Islet precursor cell (in vitro differentiated cells): ENCODE measurements at regions not wholly inside any gene's neighbourhood (a gene's known extent, or its start where the extent isn't known, plus 50 kb on each side); places are given as distances from the start of the nearest gene placed in this dataset.
A peak's percentile ranks its signal among the peaks of the same experiment; 100 is the strongest.

ENCODE experiments used
- DNase-seq: peaks from one replicate; pipeline ENCODE4 v3.0.0-alpha.2; 2018

DNA sequence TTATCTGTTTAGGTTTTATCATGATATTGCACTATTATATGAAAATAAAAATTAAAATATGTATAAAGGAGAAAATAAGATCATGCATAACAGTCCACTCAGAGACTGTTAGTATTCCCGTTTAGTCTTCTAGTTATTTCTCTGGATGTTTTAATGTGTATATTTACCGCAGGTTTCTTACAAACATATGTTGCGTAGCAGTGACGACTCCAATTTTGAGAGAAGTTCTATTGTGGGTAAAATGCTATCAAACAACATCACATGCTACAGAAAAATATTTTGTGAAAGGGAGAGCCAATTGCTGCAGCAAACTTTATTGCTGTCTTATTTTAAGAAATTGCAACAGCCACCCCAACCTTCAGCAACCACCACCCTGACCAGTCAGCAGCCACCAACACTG is 72.4 kb upstream of the NXT1 start:
- no peak for DNase-seq

DNA sequence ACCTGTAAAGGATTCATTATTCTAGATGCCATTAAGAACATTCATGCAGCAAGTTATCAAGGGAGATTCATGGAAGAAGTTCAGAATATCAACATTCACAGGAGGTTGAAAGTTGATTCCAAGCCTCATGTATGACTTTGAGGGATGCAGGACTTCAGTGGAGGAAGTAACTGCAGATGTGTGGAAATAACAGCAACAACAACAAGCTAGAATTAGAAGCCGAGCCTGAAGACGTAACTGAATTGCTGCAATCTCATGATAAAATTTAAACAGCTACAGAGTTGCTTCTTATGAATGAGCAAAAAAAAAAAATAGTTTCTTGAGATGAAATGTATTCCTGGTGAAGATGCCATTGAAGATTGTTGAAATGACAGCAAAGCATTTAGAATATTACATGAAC is 73.3 kb upstream of the NXT1 start:
- no peak for DNase-seq

DNA sequence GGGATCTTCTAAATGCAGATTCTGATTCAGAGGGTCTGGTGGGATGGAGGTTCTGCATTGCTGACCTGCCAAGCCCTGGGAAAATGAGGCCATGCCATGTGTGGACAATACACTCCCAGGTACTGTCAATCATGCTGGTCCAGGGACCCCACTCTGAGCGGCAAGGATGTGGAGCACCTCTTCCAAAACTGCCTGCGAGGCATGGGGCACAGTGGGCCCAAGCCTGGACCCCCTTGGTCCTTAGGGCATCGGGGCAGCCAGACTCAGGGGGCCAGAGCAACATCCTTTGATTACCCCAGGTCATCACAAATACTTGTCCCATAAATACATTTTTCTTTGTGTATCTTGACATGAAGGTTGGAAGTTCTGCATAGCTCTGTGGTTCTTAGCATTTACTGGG is 76.8 kb upstream of the NXT1 start:
- peak; percentile 18 for DNase-seq

DNA sequence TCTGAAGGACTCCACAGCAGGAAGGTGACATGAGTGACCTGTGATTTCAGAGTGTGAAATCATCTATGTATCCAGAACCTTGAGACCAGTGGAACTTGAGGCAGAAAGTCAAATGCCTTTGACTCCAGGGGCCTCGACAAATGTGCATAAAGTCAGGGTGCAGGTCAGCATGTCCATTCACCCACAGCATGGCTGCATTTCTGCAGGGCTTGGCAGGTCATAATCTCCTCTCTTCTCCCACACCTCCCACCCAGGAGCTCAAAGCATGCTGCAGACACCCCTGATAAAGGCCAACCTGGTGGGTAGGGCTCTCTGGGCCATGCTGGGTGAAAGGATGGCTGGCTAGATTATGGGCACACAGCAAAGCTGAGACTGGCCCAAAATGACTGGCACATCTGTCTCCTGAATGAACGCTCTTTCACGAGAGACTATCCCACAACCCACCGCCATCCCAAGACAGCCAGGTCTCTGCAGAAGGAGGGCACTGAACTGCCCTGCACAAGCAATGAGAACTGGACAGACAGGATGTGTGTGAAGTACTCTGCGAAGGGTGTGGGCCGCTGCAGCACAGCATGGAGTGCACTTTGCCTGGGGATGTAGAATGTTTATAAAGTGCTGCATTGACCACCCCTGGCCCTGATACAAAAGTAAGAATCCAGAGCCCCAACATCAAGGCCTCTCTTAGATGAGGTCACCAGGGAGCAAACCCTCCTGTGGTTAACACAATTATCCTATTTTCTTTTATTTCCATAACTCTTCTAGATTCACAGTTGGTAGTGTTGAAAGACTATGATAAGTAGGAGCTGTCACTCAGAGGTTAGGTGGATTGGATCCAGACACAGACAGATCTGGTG is 78.2 kb upstream of the NXT1 start:
- peak; percentile 30 for DNase-seq

DNA sequence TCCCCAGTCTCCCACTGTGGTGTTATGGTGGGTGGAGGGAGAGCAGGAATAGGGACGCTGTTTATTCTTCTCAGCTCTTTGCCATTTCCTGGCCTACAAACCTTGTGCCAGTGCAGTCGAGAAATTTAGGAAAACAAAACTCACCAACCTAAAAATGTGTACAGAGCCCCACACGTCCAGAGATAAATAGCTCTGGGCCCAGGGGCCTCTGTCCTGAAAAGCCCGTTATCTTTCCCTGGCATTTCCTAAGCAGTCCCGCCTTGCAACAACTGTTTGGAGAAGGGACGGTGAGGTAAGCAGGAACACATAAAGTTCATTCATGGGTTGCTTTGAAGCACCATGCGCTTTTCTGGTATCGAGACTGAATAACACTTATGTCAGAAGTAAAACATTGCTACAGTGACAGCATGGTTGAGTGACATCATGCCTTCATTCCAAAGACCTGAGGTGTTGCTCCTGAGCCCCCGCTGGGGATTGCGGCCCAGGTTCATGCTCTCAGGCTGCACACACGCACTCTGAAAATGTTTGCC is 80.1 kb upstream of the NXT1 start:
- DNase-seq, result peak; percentile 83

DNA sequence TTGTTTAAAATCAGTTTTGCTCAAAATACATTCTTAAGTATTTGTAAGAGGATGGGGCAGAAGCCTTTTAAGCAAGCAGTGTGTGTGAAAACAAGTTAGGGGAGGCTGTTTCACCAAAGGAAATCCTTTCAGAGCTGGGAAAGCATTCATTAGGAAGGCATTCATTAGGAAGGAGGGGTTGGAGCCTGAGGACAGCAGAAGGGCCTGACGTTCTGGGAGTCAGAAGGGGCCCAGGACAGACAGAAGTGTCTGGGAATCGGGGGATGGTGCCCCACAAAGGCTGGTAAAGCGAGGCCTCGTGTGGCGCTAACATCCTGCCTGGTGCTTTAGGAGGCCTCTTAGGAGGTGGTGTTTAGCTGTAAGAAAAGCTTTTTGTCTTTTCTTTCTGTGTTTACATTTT is 80.6 kb upstream of the NXT1 start:
- peak; percentile 63 for DNase-seq

DNA sequence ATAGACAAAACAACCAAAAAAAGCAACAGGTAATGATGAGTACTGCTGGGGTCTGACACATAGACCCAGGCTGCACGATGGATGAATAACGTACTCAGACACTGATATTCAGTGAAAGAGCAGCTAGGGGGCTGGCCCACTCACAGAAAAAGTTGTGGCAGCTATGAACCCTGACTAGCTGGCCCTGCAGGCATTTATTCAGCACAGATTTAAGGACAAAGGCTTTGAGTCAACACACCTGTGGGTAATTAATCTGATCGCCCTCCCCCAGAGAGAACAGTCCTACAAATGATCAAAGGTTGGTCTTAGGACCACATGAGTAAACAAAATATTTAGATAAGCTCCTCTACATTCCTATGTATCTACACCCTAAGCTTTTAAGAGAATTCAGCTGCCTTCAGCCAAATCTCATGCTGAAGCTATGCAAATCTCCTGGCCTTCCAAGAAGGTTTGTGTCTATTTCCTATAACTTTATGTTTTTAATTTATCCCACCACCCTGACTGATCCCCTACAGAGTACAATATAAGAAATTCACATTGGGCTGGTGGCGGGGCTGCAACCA is 81.7 kb upstream of the NXT1 start:
- DNase-seq, result peak; percentile 25

DNA sequence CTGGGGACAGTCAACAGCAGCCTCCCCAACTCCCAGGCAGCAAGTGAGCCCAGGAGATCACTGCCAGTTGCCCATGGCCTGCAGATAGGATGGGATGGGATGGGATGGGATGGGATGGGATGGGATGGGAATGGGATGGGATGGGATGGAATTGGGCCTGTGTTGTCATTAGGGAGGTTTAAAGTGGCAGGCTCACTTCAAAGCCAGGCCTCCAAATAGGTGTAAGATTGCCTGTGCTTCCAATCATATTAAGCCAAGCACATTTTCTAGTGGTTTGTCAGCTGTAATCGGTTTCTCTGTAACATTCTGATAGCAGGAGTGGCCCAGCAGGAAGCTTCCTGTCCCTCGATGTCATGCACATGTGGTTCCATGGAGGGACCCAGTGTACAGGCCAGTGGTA is 82.7 kb upstream of the NXT1 start:
- peak; percentile 8 for DNase-seq

DNA sequence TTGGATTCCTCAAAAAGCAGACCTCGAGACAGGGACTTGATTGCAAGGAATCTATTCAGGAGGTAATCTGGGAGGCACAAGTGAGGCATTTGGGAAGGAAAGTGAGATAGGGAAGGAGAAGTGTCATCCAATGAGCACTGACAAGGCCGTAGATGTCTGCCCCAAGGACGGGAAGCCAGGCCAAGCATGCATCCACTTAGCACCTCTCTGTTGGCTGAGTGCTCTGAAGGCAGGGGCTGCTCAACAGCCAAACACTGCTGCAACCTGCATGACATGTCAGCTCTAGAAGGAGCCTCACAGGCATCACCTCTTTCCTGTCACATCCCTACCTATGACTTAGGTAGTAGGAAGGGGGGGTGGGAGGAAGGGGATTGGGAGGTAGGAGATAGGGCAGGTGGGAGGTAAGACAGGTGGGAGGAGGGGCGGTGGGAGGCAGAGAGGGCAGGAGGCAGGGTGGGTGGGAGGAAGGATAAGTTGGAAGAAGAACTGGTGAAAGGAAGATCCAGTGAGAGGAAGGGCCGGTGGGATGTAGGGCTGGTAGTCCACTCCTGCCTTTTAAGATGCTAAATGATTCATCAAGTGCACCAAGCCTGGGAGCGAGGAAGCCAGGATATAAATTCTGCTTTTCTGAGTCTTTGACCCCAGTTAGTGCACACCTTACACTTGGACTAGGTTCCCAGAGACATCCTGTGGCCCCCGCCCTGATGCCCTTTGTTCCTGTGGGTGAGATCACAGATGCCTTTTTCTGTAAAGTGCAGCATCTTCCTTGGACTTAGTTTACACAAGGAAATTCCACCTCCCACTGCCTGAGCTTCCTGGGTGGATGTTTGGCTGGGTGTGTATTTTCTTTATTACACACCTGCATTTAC is 83.8 kb upstream of the NXT1 start:
- DNase-seq, result peak; percentile 30

DNA sequence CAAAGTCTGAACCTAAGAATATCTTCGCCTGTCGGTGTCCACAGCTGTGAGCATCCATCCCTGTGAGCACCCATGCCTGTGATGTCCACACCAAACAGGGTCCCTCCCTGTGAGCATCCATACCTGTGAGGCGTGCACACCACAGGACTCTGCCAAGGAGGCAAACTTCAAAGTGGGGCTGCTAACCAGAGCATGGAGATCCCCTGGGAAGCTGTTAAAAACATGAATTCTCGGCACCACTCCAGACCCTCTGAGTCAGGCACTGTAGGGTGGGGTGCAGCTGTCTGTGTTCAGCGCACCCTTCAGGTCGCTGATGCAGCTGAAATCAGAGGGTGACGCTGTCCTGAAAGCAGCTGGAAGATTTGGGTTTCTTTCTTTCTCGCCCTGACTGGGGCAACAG is 85.4 kb upstream of the NXT1 start:
- peak; percentile 40 for DNase-seq

DNA sequence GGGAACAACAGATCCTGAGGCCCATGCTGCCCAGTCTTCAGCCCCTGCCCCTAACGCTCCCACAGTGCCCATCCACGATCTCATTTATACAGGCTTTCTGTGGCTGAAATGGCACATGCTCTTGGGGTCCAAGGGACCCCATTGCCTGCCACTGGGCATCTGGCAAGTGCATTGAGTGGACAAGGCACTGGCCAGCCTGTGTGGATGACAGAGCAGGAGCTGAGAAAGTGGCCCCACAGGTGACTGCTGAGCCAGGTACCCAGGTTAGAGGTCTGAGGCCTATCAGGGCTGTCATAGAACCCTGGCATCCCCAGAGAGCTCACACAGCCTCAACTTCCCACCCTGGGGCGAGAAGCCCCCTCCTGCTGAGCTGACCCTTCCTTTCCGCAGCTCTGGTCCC is 86.0 kb upstream of the NXT1 start:
- peak; percentile 28 for DNase-seq

DNA sequence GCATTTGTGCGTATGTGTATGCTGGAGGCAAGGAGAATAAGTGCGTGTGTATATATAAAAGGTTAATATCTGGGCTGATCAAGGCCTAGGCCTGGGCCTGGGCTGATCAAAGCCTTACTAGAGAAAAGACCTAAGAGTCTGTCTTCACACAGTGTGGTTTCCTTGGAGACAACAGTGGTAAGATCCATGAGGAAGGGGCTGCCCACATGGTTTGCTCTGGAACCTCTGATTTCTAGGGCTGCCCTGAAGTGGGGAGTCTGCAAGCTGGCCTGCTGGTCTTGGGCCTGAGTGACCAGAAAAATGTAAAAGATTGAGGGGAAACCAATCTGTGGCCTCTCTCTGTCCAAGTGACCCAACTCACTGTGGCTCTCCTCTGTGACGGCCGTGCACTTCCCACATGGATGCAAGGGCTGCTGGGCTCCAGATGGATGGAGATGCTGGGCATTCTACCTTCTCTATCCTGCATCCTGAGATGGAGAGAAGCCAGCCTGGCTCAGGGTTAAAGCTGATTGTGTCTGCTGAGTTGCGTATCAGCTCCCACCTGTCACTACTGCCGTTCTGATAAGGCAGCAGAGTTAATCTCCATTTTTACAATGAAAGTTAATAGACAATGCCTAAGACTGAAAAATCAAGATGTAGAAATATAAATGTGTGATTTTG is 90.3 kb upstream of the NXT1 start:
- DNase-seq, result no peak

DNA sequence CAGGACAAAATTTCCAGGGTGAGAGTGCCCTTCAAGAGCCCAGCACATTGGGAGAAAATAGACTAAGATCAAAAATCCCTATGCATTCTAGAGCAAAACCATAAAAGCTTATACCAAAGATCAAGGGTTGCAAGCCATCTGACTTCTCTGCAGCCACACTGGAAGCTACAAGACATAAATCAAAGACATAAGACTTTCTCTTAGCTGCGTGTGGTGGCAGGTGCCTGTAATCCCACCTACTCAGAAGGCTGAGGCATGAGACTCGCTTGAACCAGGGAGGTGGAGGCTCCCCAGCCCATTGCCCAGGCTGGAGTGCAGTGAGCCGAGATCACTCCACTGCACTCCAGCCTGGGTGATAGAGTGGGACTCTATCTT is 91.9 kb upstream of the NXT1 start:
- no peak for DNase-seq

DNA sequence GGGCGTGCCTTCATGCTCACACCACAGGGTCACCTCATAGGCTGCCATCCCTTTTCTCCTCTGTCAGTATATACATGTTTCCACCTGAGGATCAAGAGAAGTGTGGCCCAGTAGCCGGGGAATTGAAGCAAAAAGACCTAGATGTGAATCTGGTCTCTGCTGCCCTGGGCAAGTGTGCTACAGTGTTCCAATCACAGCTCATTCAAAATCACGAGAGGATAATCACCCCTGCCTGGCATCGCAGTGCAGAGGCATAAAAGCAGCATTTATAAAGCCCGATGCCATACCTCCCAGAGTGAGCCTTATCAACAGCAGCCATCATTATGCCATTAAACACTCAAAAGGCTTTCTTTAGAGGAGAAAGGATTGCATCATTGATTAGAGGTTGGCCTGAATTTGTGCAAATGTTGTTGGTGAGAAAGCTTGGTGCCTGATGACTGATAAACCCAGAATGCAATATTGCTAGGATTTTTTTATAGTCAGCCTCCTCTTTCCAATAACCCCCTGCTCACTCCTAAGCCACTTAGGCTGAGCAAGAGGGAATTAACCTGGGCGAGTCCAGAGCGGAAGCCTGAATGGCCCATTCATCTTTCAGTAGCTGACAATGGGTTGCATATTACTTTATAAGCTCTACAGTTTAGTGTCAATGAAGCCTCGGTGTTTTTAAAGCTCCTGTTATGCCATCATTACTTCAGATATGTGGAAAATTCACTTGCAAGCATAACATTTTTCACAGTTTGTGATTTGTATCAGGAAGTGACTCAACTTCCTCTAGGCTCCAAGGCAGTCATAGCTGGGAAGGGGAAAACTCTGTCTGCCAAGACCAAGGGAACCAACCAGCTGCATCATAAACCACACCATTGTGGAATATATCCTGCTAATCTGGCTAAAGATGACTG is 92.5 kb upstream of the NXT1 start:
- no peak for DNase-seq

DNA sequence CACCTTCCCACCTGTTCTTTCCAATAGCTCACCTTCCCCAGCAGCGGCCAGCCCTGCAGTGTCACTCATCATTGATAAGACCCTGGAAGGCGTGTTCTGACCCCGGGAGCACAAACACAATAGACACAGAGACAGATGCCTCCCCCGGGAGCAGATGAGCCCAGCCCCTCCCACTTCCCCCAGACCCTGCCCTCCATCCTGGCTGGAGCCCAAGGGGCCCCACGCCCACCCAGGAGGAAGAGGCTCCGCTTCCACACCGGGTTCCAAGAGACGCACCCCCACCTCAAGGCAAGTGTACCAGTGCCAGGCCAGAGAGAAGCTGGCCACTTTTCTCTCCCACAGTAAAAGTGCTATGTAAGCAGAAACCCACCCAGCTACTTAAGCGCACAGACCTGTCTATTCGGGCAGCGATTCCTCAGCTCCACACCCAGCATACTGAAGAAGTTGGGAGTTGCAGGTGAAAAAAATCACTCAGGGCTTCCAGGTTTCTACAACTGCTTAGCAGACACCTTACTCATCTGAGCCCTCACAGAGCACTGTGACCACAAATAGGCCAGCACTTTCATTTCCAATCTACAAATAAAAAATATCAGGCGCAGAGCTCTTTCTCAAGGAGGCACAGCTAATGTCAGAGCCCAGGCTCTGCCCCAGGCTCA is 93.4 kb upstream of the NXT1 start:
- no peak for DNase-seq

DNA sequence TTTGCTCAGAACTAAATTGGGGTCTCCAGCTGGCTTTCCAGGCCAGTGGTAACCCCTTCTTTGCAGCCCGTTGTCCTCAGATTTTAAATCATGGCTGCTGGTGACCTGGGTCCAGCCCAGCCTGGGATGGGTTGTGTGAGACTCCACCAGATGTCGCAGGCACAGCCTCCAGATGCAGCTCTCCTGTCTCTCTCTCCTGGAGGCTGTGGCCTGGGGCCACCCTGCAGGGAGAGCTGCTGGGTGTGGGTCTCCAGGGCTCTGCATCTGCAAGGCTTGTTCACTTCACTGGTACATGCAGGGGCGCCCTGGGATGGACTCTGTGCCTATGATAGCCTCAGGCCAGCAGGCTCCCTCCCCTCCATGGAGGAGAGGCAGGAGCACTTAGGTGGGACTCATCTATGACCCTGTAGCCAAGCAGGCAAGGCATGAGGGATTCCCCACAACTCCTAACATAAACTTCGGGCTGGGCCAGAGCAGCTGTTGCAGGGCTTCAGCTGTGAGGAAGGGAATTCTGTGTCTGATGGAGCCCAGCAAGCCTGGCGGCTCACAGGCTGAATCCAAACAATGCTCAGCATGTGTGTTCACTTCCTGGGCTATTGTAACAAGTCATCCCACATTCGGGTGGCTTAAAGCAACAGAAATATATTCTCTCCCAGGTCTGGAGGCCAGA is 94.7 kb upstream of the NXT1 start:
- no peak for DNase-seq

DNA sequence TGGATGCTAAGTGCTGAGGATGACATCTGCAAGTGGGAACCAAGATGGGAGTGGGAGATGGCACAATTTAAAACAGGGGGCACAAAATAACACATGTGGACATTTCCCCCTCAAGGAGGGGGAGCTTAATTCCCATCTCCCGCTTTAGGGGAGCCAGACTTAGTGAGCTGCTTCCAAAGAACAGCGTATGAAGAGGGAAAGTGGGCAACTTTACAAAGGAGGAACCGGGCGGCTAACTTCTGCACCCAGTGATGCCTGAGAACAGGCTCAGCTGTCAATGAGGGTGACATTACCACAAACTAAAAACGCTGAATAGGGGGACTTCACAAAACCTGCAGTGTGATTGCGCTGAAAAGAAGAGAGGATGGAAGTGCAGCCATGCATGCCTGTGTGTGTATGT is 95.5 kb upstream of the NXT1 start:
- no peak for DNase-seq

DNA sequence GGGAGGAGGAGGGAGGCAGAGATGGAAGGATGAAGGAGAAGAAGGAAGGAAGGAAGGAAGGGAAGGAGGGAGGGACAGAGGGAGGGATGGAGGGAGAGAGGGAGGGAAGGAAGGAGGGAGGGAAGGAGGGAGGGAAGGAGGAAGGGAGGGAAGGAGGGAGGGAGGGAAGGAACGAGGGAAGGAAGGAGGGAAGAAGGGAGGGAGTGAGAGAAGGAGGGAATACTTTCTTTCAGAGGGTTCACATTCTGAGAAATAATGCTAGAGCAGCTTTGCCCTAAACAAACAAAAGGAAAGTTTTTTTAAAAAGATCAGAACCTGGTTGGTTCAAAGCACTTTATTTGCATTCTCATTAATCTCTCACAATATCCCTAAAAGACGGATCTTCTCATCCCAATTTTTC is 96.1 kb upstream of the NXT1 start:
- no peak for DNase-seq

DNA sequence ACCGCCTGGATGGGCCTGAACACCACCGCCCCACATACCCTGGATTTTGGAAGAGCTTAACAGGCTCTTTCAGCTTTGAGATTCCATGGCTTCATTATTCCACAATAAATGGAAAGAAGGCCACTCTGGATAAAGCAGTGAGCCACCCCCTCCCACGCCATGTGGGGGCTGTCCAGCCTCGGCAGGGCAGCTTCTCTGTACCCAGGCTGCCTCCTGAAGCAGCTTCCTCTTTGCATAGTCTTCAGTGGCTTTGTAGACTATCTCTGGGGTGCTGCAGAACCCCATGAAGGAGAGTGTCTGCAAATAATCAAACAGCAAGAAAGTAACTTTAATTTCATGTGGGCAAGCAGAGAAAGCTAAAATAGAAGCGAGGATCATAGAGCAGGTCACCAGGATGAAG is 96.6 kb upstream of the NXT1 start:
- no peak for DNase-seq

DNA sequence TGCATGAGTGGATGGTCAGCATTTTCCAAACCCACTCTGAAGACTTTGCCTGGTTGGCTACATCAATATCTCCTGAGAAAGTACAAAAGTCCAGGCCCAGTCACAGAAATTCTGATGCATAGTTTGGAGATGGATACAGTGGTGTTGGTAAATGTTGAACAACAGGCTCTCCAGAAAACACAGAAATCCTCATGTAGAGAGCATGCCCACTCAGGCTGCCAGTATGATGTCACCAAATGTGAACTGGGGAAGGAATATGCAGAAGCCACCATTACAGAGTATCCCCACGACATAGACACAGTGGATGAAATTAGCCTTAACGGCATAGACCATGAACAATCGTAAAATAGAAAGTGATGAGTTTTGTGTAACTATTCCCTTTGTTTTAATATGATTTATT is 97.1 kb upstream of the NXT1 start:
- no peak for DNase-seq

DNA sequence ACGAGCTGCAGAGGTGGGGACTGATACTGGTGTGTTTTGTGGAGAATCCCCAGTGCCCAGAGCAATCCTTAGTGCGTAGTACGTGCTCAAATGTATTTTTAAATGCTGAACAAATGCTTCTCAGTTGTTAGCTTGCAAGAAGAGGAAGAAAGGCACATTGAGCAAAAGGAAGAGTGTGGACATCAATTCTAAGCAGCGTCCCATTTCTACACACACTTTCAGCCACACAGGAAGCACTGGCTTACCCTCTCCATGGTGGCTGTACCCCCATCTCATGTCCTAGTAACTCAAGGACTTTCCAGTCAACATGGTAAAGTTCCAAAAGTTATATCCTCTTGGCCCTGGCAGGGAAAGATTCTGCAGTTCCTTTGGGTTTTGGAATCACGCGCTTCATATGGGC is 98.8 kb upstream of the NXT1 start:
- no peak for DNase-seq
